Esophagus squamous epithelium (tissue), 4 donors: ENCODE measurements at regions not wholly inside any gene's neighbourhood (a gene's known extent, or its start where the extent isn't known, plus 50 kb on each side); places are given as distances from the start of the nearest gene placed in this dataset.

Experiments
- POLR2A ChIP-seq, 4 donors: fragments of 450-650 bp; IDR thresholded peaks; one replicate each; pipeline ENCODE4 v1.6.1; 2017; ENCODE audit warnings: antibody characterized with exemption in 4 of 4, mild to moderate bottlenecking in 4 of 4, moderate library complexity in 3 of 4
- TF ChIP-seq, protein P1 (sequence below), 6 experiments: fragments of 450-650 bp in 4 of 6; fragments of 200-600 bp in 2 of 6; sonication (generic) in 2 of 6; IDR thresholded peaks; one replicate each; pipeline ENCODE4 v1.5.1; 2016 to 2019; ENCODE audit warnings: antibody characterized with exemption in 6 of 6, mild to moderate bottlenecking in 4 of 6, moderate library complexity in 4 of 6

DNA sequence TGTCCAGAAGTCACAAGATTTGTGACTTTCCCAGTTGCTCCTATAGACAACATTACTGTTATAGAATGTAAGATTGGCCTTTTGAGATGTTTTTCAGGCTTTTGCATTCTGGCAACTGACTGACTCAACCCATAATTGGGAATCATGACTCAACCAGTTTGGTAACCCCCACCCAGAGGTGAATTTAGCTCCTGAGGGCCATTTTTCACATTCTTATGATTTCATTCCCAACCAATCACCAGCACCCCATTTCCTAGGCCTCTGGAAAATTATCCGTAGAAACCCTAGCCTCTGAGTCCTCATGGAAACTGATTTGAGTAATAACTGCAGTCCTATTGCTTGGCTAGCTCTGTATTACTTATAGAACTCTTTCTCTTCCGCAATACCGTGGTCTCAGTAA is 626.0 kb upstream of the SEL1L start:
- TF ChIP-seq, protein P1, sequence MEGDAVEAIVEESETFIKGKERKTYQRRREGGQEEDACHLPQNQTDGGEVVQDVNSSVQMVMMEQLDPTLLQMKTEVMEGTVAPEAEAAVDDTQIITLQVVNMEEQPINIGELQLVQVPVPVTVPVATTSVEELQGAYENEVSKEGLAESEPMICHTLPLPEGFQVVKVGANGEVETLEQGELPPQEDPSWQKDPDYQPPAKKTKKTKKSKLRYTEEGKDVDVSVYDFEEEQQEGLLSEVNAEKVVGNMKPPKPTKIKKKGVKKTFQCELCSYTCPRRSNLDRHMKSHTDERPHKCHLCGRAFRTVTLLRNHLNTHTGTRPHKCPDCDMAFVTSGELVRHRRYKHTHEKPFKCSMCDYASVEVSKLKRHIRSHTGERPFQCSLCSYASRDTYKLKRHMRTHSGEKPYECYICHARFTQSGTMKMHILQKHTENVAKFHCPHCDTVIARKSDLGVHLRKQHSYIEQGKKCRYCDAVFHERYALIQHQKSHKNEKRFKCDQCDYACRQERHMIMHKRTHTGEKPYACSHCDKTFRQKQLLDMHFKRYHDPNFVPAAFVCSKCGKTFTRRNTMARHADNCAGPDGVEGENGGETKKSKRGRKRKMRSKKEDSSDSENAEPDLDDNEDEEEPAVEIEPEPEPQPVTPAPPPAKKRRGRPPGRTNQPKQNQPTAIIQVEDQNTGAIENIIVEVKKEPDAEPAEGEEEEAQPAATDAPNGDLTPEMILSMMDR (IDR thresholded peaks at IDR 0.05): no peak
- no peak for TF ChIP-seq POLR2A (IDR thresholded peaks at IDR 0.05)
